HepG2 (cell line): ENCODE measurements at regions not wholly inside any gene's neighbourhood (a gene's known extent, or its start where the extent isn't known, plus 50 kb on each side); places are given as distances from the start of the nearest gene placed in this dataset.

Experiments
- ATAC-seq: fragments of 200-7000 bp; cut with Tn5 transposase; 3 replicates; pipeline ENCODE4 v1.9.1; 2020; ENCODE audit warnings: mild to moderate bottlenecking, moderate library complexity
- BruUV-seq: library from RNA; stranded (reverse); fragments of 400-500 nt; replicated peaks from 2 replicates; lab custom pipeline; 2021; lab: Mats Ljungman, UMichigan
- CTCF ChIA-PET: fragments of 300-600 bp; formaldehyde crosslinking; extraction: SDS; loops from one replicate; lab custom pipeline; 2021; ENCODE audit warnings: low total read pairs, inconsistent platforms, low intra/inter-chr PET ratio; lab: Yijun Ruan, JAX
- POLR2A ChIA-PET: fragments of 350-600 bp; sonication (Branson Sonifier 250); formaldehyde crosslinking; loops from one replicate; lab custom pipeline; 2020; ENCODE audit warnings: antibody characterized with exemption, inconsistent platforms; lab: Yijun Ruan, JAX
- DNase-seq: peaks from one replicate; pipeline ENCODE4 v3.0.0-alpha.2; 2015; ENCODE audit warnings: low spot score
- FAIRE-seq: peaks from 3 replicates; lab custom pipeline; 2011; peaks lifted over from hg19 to GRCh38; lab: Jason Lieb, UNC
- H2AFZ ChIP-seq: one replicate; pipeline ENCODE4 v1.6.1; 2011; ENCODE audit warnings: low read length, inconsistent platforms
- H3K27ac ChIP-seq: fragments of 300-600 bp; 3 replicates; pipeline ENCODE4 v1.8.0; 2011; ENCODE audit warnings: mixed run types, mild to moderate bottlenecking, mixed read lengths, low read length, inconsistent platforms; ENCODE audit not compliant: insufficient read depth; ENCODE audit errors: extremely low read length
- H3K27me3 ChIP-seq, 2 experiments: fragments of 200-600 bp in 1 of 2; 2 replicates in 1 of 2; 3 replicates in 1 of 2; pipeline versions ENCODE4 v1.6.0 to v1.8.0; 2011; ENCODE audit warnings: low read length in 2 of 2, mild to moderate bottlenecking in 2 of 2, moderate library complexity in 2 of 2, inconsistent platforms in 1 of 2; ENCODE audit not compliant: insufficient read depth in 2 of 2, control insufficient read depth in 1 of 2
- H3K36me3 ChIP-seq, 2 experiments: fragments of 200-600 bp in 1 of 2; replicated peaks in 1 of 2; 2 replicates in 1 of 2; 3 replicates in 1 of 2; pipeline versions ENCODE4 v1.5.1 to v1.8.0; 2011; ENCODE audit warnings: low read length in 2 of 2, inconsistent platforms in 1 of 2; ENCODE audit not compliant: insufficient read depth in 2 of 2, control insufficient read depth in 1 of 2
- H3K4me1 ChIP-seq: 2 replicates; pipeline ENCODE4 v1.5.1; 2012; ENCODE audit warnings: low read length, inconsistent platforms; ENCODE audit not compliant: insufficient read depth
- H3K4me2 ChIP-seq: 2 replicates; pipeline ENCODE4 v1.6.0; 2011; ENCODE audit warnings: low read depth, low read length, inconsistent platforms
- H3K4me3 ChIP-seq, 3 experiments: fragments of 200-600 bp in 1 of 3; sonication (generic), shearing (Covaris generic) in 1 of 3; replicated peaks in 1 of 3; 2 replicates each; pipeline ENCODE4 v1.5.1; 2011 to 2016; ENCODE audit warnings: low read length in 3 of 3, inconsistent platforms in 2 of 3, low read depth in 2 of 3, mild to moderate bottlenecking in 2 of 3, control low read depth in 1 of 3, mixed read lengths in 1 of 3; ENCODE audit not compliant: insufficient read depth in 1 of 3
- H3K79me2 ChIP-seq: one replicate; pipeline ENCODE4 v1.6.1; 2011; ENCODE audit warnings: low read length, inconsistent platforms; ENCODE audit not compliant: insufficient read depth
- H3K9ac ChIP-seq: 2 replicates; pipeline ENCODE4 v1.6.0; 2011; ENCODE audit warnings: mild to moderate bottlenecking, low read depth, low read length, inconsistent platforms; ENCODE audit not compliant: insufficient read depth
- H3K9me3 ChIP-seq: 2 replicates; pipeline ENCODE4 v1.5.1; 2012; ENCODE audit warnings: mild to moderate bottlenecking, low read length
- H4K20me1 ChIP-seq: 2 replicates; pipeline ENCODE4 v1.6.0; 2011; ENCODE audit warnings: inconsistent platforms, mild to moderate bottlenecking, low read length, moderate library complexity; ENCODE audit not compliant: insufficient read depth
- HES4 ChIP-seq: sonication (generic); formaldehyde crosslinking; IDR thresholded peaks from 2 replicates; pipeline ENCODE4 v1.9.0; 2021; ENCODE audit warnings: mild to moderate bottlenecking, missing genetic modification reagents, borderline replicate concordance
- HMG20B ChIP-seq: conservative IDR thresholded peaks from 2 replicates; pipeline ENCODE4 v1.6.1; 2016; ENCODE audit warnings: missing genetic modification reagents, missing compliant biosample characterization
- SALL1 ChIP-seq: sonication (generic); formaldehyde crosslinking; IDR thresholded peaks from 2 replicates; pipeline ENCODE4 v1.8.0; 2022; ENCODE audit warnings: mild to moderate bottlenecking, missing genetic modification reagents
- SAP130 ChIP-seq: IDR thresholded peaks from 2 replicates; pipeline ENCODE4 v1.6.1; 2016; ENCODE audit warnings: low read depth
- SP4 ChIP-seq: sonication (generic); formaldehyde crosslinking; IDR thresholded peaks from 2 replicates; pipeline ENCODE4 v1.8.1; 2023; ENCODE audit warnings: mild to moderate bottlenecking, missing genetic modification reagents
- TEF ChIP-seq: sonication (generic); formaldehyde crosslinking; IDR thresholded peaks from 2 replicates; pipeline ENCODE4 v1.5.0; 2020; ENCODE audit warnings: missing genetic modification reagents
- ZNF224 ChIP-seq: sonication (generic); formaldehyde crosslinking; IDR thresholded peaks from 2 replicates; pipeline ENCODE4 v1.5.0; 2020; ENCODE audit warnings: mild to moderate bottlenecking, missing genetic modification reagents
- ZSCAN29 ChIP-seq: sonication (generic); formaldehyde crosslinking; conservative IDR thresholded peaks from 2 replicates; pipeline ENCODE4 v1.4.0; 2020; ENCODE audit warnings: mild to moderate bottlenecking, missing genetic modification reagents
- WGBS: methylation state at CpG from one replicate; pipeline ENCODE4 v1.1.6; 2017; ENCODE audit warnings: low lambda C conversion rate; 5-methylcytosine and 5-hydroxymethylcytosine counted together
- in situ Hi-C: cut with HindIII; loops from 2 replicates; pipeline ENCODE4 v1.10.0; 2017; ENCODE audit warnings: low pct_unique_long_range_greater_than_20kb; ENCODE audit not compliant: extremely low pct_ligation_motif_present
- intact Hi-C: fragments of 100-400 bp; cut with micrococcal nuclease; formaldehyde crosslinking; loops from one replicate; pipeline ENCODE4 v1.10.0; 2022; ENCODE audit not compliant: unreplicated experiment
- TF ChIP-seq, protein P1 (sequence below): sonication (generic); formaldehyde crosslinking; IDR thresholded peaks from 2 replicates; pipeline ENCODE4 v1.4.0; 2020; ENCODE audit warnings: missing genetic modification reagents
- TF ChIP-seq, protein P2 (sequence below): sonication (generic); formaldehyde crosslinking; IDR thresholded peaks from 2 replicates; pipeline ENCODE4 v1.5.1; 2020; ENCODE audit warnings: mild to moderate bottlenecking, missing genetic modification reagents, moderate library complexity

- intact Hi-C loops, result no loop called here
- no peaks in the 10 kb centered on the region for H4K20me1 ChIP-seq
- H3K4me2 ChIP-seq, result no peak overlapping the region
- H3K36me3 ChIP-seq, result no peaks in the 10 kb centered on the region
- FAIRE-seq, result no peak
- ATAC-seq, result no peak
- DNase-seq, result no peak
- no peak overlapping the region for H3K4me3 ChIP-seq
- H3K9ac ChIP-seq, result no peak overlapping the region
- H2AFZ ChIP-seq, result no peak overlapping the region
- H3K27me3 ChIP-seq, result no peaks in the 10 kb centered on the region
- WGBS, result 0% methylated on average over 2 of the region's 3 CpGs
- no peak overlapping the region for H3K27ac ChIP-seq
- no peak for TF ChIP-seq SP4 (CRISPR knock-in tag)
- TF ChIP-seq SAP130 (CRISPR knock-in tag), result no peak
- TF ChIP-seq, protein P1, sequence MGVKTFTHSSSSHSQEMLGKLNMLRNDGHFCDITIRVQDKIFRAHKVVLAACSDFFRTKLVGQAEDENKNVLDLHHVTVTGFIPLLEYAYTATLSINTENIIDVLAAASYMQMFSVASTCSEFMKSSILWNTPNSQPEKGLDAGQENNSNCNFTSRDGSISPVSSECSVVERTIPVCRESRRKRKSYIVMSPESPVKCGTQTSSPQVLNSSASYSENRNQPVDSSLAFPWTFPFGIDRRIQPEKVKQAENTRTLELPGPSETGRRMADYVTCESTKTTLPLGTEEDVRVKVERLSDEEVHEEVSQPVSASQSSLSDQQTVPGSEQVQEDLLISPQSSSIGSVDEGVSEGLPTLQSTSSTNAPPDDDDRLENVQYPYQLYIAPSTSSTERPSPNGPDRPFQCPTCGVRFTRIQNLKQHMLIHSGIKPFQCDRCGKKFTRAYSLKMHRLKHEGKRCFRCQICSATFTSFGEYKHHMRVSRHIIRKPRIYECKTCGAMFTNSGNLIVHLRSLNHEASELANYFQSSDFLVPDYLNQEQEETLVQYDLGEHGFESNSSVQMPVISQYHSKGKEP, result no peak
- TF ChIP-seq ZSCAN29 (CRISPR knock-in tag), result no peak
- TF ChIP-seq HMG20B, result no peak
- TF ChIP-seq SALL1 (CRISPR knock-in tag), result no peak
- TF ChIP-seq TEF (CRISPR knock-in tag), result no peak
- no peak for TF ChIP-seq ZNF224 (CRISPR knock-in tag)
- TF ChIP-seq, protein P2, sequence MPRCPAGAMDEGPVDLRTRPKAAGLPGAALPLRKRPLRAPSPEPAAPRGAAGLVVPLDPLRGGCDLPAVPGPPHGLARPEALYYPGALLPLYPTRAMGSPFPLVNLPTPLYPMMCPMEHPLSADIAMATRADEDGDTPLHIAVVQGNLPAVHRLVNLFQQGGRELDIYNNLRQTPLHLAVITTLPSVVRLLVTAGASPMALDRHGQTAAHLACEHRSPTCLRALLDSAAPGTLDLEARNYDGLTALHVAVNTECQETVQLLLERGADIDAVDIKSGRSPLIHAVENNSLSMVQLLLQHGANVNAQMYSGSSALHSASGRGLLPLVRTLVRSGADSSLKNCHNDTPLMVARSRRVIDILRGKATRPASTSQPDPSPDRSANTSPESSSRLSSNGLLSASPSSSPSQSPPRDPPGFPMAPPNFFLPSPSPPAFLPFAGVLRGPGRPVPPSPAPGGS (CRISPR knock-in tag), result no peak
- no peak for TF ChIP-seq HES4 (CRISPR knock-in tag)
- in situ Hi-C loops, result no loop called here
- BruUV-seq, result no TSS peak
- CTCF ChIA-PET, result no interaction called here
- H3K79me2 ChIP-seq, result no peaks in the 10 kb centered on the region
- no peaks in the 10 kb centered on the region for H3K4me1 ChIP-seq
- H3K9me3 ChIP-seq, result peaks cover 27% of the 10 kb centered on the region
- POLR2A ChIA-PET, result no interaction called here
Measured at GRCh38 chr18:1865869-1866268, 705.4 kb downstream of the METTL4 start.
